ENCODE measurements at regions not wholly inside any gene's neighbourhood (a gene's known extent, or its start where the extent isn't known, plus 50 kb on each side); places are given as distances from the start of the nearest gene placed in this dataset.

- Histone ChIP-seq H3K4me3 (ENCODE audit: extremely low read depth in 1 of 4, insufficient read depth in 2 of 4, low read depth in 3 of 4, low read length in 4 of 4) (no peak overlapping the region), H3K79me1 (ENCODE audit: low read depth, low read length) (no peaks in the 10 kb centered on the region), H3K23me2 (ENCODE audit: low read depth, low read length) (no peaks in the 10 kb centered on the region), H3K4me2 (ENCODE audit: insufficient read depth in 1 of 2, low read depth in 2 of 2, low read length in 2 of 2) (no peak overlapping the region), H2BK120ac (replicated peaks; ENCODE audit: low read depth, low read length) (no peak overlapping the region), H3K14ac (ENCODE audit: insufficient read length) (no peak overlapping the region), H3K27ac (ENCODE audit: low read depth, low read length) (no peak overlapping the region), H2AK5ac (ENCODE audit: low read depth, low read length) (no peak overlapping the region), H3K23ac (ENCODE audit: insufficient read length) (no peak overlapping the region), H4K8ac (ENCODE audit: extremely low read depth, insufficient read depth, low read length) (no peak overlapping the region), H3K4ac (replicated peaks; ENCODE audit: insufficient read length, low read depth, low read length) (no peak overlapping the region), H4K91ac (replicated peaks; ENCODE audit: insufficient read length, low read length) (no peak overlapping the region), H3K18ac (ENCODE audit: extremely low read depth, low read length) (no peak overlapping the region), H4K5ac (ENCODE audit: insufficient read length, low read depth, low read length) (no peak overlapping the region), H4K20me1 (replicated peaks in 1 of 2; ENCODE audit: control insufficient read depth in 1 of 2, insufficient read depth in 2 of 2, low read length in 2 of 2) (no peaks in the 10 kb centered on the region), H2AFZ (ENCODE audit: low read length) (no peak overlapping the region), H2BK20ac (ENCODE audit: low read length) (no peak overlapping the region), H3K56ac (replicated peaks; ENCODE audit: insufficient read length, low read depth, low read length) (no peak overlapping the region), H3K79me2 (ENCODE audit: control insufficient read depth in 1 of 2, insufficient read depth in 2 of 2, low read length in 2 of 2) (no peaks in the 10 kb centered on the region), H2BK12ac (ENCODE audit: low read depth, low read length) (no peak overlapping the region), H2BK5ac (ENCODE audit: low read depth, low read length) (no peak overlapping the region), H3K27me3 (replicated peaks in 1 of 4; ENCODE audit: control insufficient read depth in 3 of 4, extremely low read depth in 1 of 4, insufficient read depth in 3 of 4, low read length in 3 of 4) (no peaks in the 10 kb centered on the region), H3K9ac (replicated peaks in 1 of 4; ENCODE audit: extremely low read depth in 1 of 4, low read depth in 3 of 4, low read length in 3 of 4) (no peak overlapping the region), H2BK15ac (ENCODE audit: low read length) (no peak overlapping the region), H3K36me3 (ENCODE audit: control insufficient read depth in 2 of 4, insufficient read depth in 4 of 4, low read length in 3 of 4) (no peaks in the 10 kb centered on the region), H3K4me1 (replicated peaks in 1 of 4; ENCODE audit: control insufficient read depth in 3 of 4, insufficient read depth in 4 of 4, low read length in 3 of 4) (no peaks in the 10 kb centered on the region), H3K9me3 (ENCODE audit: insufficient read depth in 2 of 2, low read depth in 1 of 2, low read length in 1 of 2) (no peaks in the 10 kb centered on the region)
- DNase-seq (ENCODE audit: low read depth in 1 of 2, low spot score in 2 of 2) = no peak
- WGBS, 2 experiments (ENCODE audit: extremely low coverage in 1 of 2, insufficient coverage in 1 of 2, insufficient read length in 1 of 2, insufficient replicate concordance in 2 of 2, low coverage in 1 of 2, low lambda C conversion rate in 2 of 2, missing lambda C conversion rate in 1 of 2) = 100% methylated on average over 1 of the region's 1 CpG; no CpG with 5 or more reads in 1 of the 2 experiments
- FAIRE-seq = no peak
- POLR2A ChIA-PET (ENCODE audit: partially characterized antibody) = no interaction called here
- TF ChIP-seq CHD1 (IDR thresholded peaks at IDR 0.05; ENCODE audit: low read depth, low read length) (no peak), SIN3A (conservative IDR thresholded peaks at IDR 0.05 in 1 of 2, IDR thresholded peaks at IDR 0.05 in 1 of 2; ENCODE audit: low read depth in 1 of 2, low read length in 2 of 2) (no peak), RXRA (IDR thresholded peaks at IDR 0.05; ENCODE audit: insufficient read depth, low read depth, low read length) (no peak), GTF2F1 (IDR thresholded peaks at IDR 0.05; ENCODE audit: borderline replicate concordance, low read depth, low read length) (no peak), RBBP5 (IDR thresholded peaks at IDR 0.05; ENCODE audit: borderline replicate concordance, low read depth, low read length) (no peak), EP300 (IDR thresholded peaks at IDR 0.05; ENCODE audit: borderline replicate concordance in 1 of 2, low read depth in 2 of 2, low read length in 2 of 2) (no peak), BACH1 (IDR thresholded peaks at IDR 0.05; ENCODE audit: low read length) (no peak), TCF12 (IDR thresholded peaks at IDR 0.05; ENCODE audit: low read depth, low read length) (no peak), HDAC6 (IDR thresholded peaks at IDR 0.05; ENCODE audit: low read depth, low read length) (no peak), RAD21 (IDR thresholded peaks at IDR 0.05 in 1 of 2, conservative IDR thresholded peaks at IDR 0.05 in 1 of 2; ENCODE audit: low read depth in 2 of 2, low read length in 2 of 2) (no peak), POLR2AphosphoS5 (IDR thresholded peaks at IDR 0.05; ENCODE audit: low read depth, low read length) (no peak), SRF (IDR thresholded peaks at IDR 0.05; ENCODE audit: low read depth, low read length) (no peak), EGR1 (IDR thresholded peaks at IDR 0.05; ENCODE audit: borderline replicate concordance, low read depth, low read length) (no peak), NANOG (IDR thresholded peaks at IDR 0.05; ENCODE audit: insufficient read depth, low read depth, low read length, poor library complexity, severe bottlenecking) (no peak)
- CTCF ChIA-PET (ENCODE audit: partially characterized antibody) = interaction anchor here (0.6 kb wide), 1 partner anchor 560 kb away, joined by 3 read pairs; no protein-coding TSS in a partner anchor
Observed at GRCh38 chr5:152844713-152845112, 439.6 kb upstream of the NMUR2 start.
